Stimulated activated effector memory CD8-positive, alpha-beta T cell treated with anti-CD3 and anti-CD28 coated beads, Interleukin-12 subunit alpha, Interleukin-12 subunit beta, amount 100 ng/mL, for 72 hours (primary cell): ENCODE measurements at regions not wholly inside any gene's neighbourhood (a gene's known extent, or its start where the extent isn't known, plus 50 kb on each side); places are given as distances from the start of the nearest gene placed in this dataset.
"Not testable (repeated sequence)": the region's sequence is repeated elsewhere in the genome, so short reads cannot be mapped to it uniquely, and the experiment has no call there.

Experiments used
- ATAC-seq: fragments of 150-1000 bp; cut with Tn5 transposase; 2 replicates; pipeline ENCODE4 v1.10.0; 2021
- DNase-seq, 2 donors: peaks; one replicate each; pipeline ENCODE4 v3.0.0; 2021 to 2022; ENCODE audit warnings: low spot score in 2 of 2
- H3K27ac Mint-ChIP-seq: one replicate; pipeline ENCODE4 v1.8.0; 2022; ENCODE audit warnings: mild to moderate bottlenecking, mixed read lengths
- H3K36me3 Mint-ChIP-seq: one replicate; pipeline ENCODE4 v1.8.0; 2022; ENCODE audit warnings: mild to moderate bottlenecking, mixed read lengths
- H3K4me1 Mint-ChIP-seq: one replicate; pipeline ENCODE4 v1.8.0; 2022; ENCODE audit warnings: mixed read lengths
- H3K4me3 Mint-ChIP-seq: one replicate; pipeline ENCODE4 v1.8.0; 2022; ENCODE audit warnings: mild to moderate bottlenecking, mixed read lengths
- H3K9me3 Mint-ChIP-seq: one replicate; pipeline ENCODE4 v1.8.0; 2022; ENCODE audit warnings: mixed read lengths

DNA sequence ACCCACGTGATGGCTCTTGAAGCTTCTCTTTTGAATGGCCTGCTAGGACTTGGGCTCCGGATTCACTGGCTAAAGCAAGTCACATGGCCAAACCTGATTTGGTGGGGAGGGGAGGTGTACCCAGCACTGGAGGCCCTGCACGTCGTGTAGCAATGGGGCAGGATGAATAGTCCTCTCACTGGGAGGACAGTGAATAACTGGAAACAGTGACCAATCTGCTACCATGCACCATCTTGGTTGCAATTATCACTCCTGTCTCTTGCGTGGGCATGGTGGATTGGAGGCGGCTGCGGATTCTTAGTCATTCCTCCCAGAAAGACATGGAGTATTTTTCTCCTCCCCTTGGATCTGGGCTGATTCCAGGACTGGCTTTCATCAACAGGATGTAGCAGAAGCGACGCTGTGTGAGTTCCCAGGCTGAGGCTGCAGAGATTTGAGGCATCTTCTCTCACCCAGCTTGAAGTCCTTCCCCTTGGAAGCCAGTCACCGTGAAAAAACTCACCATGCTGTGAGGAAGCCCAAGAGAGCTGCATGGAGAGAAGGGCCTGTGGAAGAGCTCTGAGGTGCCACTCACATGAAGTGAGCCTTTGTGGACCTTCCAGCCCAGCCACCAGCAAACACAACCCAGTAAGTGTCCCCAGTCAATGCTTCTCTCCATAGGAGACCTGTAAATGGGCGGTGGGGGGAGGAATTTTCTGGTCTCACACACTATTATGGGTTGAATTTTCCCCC is 70.4 kb downstream of the IGLL1 start:
- no peak for ATAC-seq
- H3K9me3 Mint-ChIP-seq, result no peaks in the 10 kb centered on the region
- no peaks in the 10 kb centered on the region for H3K36me3 Mint-ChIP-seq
- H3K4me1 Mint-ChIP-seq, result no peaks in the 10 kb centered on the region
- no peak overlapping the region for H3K27ac Mint-ChIP-seq
- H3K4me3 Mint-ChIP-seq, result no peak overlapping the region
- DNase-seq, result no peak

GRCh38 chr22:23504516-23504915 is 75.6 kb downstream of the IGLL1 start:
- H3K36me3 Mint-ChIP-seq, result no peaks in the 10 kb centered on the region
- H3K4me3 Mint-ChIP-seq, result no peak overlapping the region
- H3K4me1 Mint-ChIP-seq, result peaks cover 6% of the 10 kb centered on the region
- no peaks in the 10 kb centered on the region for H3K9me3 Mint-ChIP-seq
- no peak overlapping the region for H3K27ac Mint-ChIP-seq
- no peak for DNase-seq
- no peak for ATAC-seq

DNA sequence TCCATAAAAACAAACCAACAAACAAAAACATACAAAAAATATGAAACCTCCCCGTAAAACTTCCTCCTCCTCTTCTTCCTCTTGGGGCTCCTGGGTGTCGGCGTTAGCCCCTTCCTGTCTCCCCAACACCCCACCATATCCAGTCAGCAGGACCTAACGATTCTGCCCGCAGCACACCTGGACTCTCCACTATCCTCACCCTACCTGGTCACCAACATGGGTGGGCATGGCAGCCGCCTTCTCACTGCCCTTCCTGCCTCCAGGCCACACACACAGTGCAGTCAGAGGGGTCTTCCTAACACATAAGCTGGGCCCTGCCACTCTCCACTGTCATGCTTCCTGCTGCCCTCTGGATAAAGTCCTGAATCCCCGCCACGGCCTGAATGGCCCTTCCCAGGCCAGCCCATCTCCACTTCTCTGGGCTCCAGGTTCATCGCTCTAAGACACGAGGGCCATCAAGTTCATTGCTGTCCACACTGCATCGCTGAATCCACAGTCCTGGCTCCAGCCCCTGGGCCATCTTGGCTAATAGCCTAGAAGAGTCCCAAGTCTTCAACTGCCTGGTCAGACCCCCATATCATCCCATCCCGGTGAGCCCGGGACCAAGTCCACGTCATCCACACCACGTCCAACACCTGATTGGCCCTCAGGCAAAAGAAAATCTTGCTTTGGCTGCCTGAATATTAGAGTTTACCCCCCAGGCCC is 76.2 kb downstream of the IGLL1 start:
- H3K27ac Mint-ChIP-seq, result no peak overlapping the region
- DNase-seq, result no peak
- H3K36me3 Mint-ChIP-seq, result no peaks in the 10 kb centered on the region
- no peaks in the 10 kb centered on the region for H3K9me3 Mint-ChIP-seq
- peaks cover 6% of the 10 kb centered on the region for H3K4me1 Mint-ChIP-seq
- no peak overlapping the region for H3K4me3 Mint-ChIP-seq
- no peak for ATAC-seq

DNA sequence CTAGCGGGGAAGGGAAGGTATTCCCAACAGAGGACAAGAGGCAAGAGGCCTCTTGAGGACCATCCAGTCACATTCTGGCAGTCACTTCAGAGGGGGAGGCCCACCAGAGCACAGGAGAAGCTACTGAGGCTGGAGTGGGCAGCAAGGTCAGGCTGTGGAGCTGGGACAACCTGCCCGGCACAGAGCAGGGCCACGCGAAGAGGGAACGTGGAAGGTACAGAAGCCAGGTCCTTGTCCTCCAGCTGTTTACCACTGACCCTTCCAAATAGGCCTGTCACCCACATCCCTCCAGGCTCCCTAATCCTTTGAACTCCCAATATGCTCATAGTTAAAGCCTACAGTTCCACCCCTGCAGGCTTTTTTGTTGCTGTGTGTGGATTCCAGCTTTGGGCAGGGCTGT is 76.9 kb downstream of the IGLL1 start:
- Mint-ChIP-seq H3K36me3 (no peaks in the 10 kb centered on the region), H3K9me3 (no peaks in the 10 kb centered on the region), H3K4me1 (peaks cover 6% of the 10 kb centered on the region), H3K4me3 (no peak overlapping the region), H3K27ac (no peak overlapping the region)
- no peak for DNase-seq
- ATAC-seq, result no peak

- Mint-ChIP-seq H3K4me1 (peaks cover 6% of the 10 kb centered on the region), H3K9me3 (no peaks in the 10 kb centered on the region), H3K4me3 (no peak overlapping the region), H3K27ac (no peak overlapping the region), H3K36me3 (no peaks in the 10 kb centered on the region)
- ATAC-seq (no peak), DNase-seq (no peak)
These were observed 78.4 kb downstream of the IGLL1 start for GRCh38 chr22:23501708-23502107.

GRCh38 chr22:23501261-23501619 is 78.8 kb downstream of the IGLL1 start:
- H3K9me3 Mint-ChIP-seq, result no peaks in the 10 kb centered on the region
- H3K27ac Mint-ChIP-seq, result no peak overlapping the region
- H3K36me3 Mint-ChIP-seq, result no peaks in the 10 kb centered on the region
- no peak overlapping the region for H3K4me3 Mint-ChIP-seq
- peaks cover 9% of the 10 kb centered on the region for H3K4me1 Mint-ChIP-seq
- ATAC-seq (no peak), DNase-seq (no peak)

DNA sequence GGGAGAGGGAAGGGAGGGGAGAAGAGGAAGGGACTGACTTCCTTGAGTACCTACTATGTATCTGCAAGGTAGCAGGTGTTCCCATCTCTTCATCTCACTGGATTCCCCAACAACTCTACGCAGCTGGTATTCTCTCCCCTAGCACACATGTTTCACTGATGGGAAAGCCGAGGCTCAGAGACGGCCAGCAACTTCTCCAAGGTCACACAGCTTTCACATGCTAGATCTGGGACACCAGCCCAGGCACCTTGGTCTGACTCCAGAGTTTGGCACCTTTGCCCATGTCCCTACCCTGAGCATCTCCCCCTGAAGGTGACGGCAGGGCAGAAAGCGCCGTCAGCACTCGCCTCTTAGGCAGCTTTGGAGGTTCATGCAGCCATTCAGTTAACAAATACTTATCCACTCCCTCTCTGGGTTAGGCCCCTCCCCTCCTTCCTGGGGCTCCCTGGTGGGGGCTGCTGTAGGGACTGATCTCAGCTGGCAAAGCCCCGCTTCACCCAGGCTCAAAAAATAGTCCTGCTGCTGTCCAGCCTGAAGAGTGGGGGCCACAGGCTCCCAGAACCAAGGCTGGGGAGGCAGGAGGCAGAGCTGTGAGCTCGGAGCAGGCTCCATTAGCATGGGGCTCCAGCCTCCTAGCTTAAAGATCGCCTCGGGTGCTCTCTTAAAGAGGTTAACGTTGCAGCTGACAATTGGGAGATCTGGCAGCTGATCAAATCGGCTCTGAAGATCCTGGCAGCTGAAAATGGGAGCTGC is 79.4 kb downstream of the IGLL1 start:
- H3K27ac Mint-ChIP-seq, result no peak overlapping the region
- peaks cover 14% of the 10 kb centered on the region for H3K4me1 Mint-ChIP-seq
- H3K9me3 Mint-ChIP-seq, result no peaks in the 10 kb centered on the region
- H3K4me3 Mint-ChIP-seq, result no peak overlapping the region
- ATAC-seq (no peak), DNase-seq (no peak)
- H3K36me3 Mint-ChIP-seq, result no peaks in the 10 kb centered on the region

DNA sequence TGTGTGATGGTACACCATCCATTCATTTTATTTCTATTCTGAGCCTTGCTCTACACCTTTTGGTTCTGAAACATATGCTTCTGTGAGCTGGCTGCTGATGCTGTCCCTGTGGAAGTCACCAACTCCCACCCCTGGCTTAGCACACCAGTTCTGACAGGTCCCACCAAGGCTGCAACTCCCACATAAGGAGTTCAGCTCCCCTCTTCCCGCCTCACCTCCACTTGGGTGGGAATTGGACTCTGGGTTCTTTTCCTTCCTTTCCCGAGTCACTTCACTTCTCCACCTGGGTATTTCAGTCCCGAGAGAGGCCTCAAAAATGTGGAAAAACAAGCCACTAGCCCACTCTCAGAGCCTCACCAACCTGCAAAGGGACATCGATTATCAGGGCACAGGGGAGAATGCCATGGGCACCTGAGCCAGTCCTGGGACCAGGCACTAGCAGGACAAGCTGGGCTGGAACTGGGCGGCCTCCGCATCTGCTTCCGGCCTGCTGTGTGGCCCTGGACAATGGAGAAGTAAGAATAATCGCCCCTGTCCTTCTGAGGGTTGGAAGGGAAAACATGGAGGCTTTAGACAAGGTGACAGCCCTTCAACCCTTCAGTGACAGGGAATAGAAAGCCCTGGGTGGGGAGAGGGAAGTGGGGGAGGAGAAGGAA is 80.1 kb downstream of the IGLL1 start:
- ATAC-seq (no peak), DNase-seq (no peak)
- Mint-ChIP-seq H3K27ac (no peak overlapping the region), H3K4me3 (no peak overlapping the region), H3K4me1 (peaks cover 15% of the 10 kb centered on the region), H3K9me3 (no peaks in the 10 kb centered on the region), H3K36me3 (no peaks in the 10 kb centered on the region)

- Mint-ChIP-seq H3K4me1 (peaks cover 15% of the 10 kb centered on the region), H3K9me3 (no peaks in the 10 kb centered on the region), H3K4me3 (no peak overlapping the region), H3K27ac (no peak overlapping the region), H3K36me3 (no peaks in the 10 kb centered on the region)
- no peak for DNase-seq
- no peak for ATAC-seq
These were observed 81.0 kb downstream of the IGLL1 start for GRCh38 chr22:23498811-23499798.

- ATAC-seq, DNase-seq, H3K4me3 Mint-ChIP-seq, H3K9me3 Mint-ChIP-seq, H3K27ac Mint-ChIP-seq, H3K4me1 Mint-ChIP-seq, H3K36me3 Mint-ChIP-seq: not testable (repeated sequence)
These were observed 82.2 kb downstream of the IGLL1 start for GRCh38 chr22:23497889-23498288.

- no peak for DNase-seq
- H3K27ac Mint-ChIP-seq, result no peak overlapping the region
- peaks cover 8% of the 10 kb centered on the region for H3K4me1 Mint-ChIP-seq
These were observed 82.8 kb downstream of the IGLL1 start for GRCh38 chr22:23497016-23497885.

GRCh38 chr22:23496445-23496833 is 83.7 kb downstream of the IGLL1 start:
- Mint-ChIP-seq H3K36me3 (no peaks in the 10 kb centered on the region), H3K4me3 (no peak overlapping the region)

More at GRCh38 chr22:23497016-23497885, 82.8 kb downstream of the IGLL1 start:
- no peak overlapping the region for H3K4me3 Mint-ChIP-seq
- H3K9me3 Mint-ChIP-seq, result no peaks in the 10 kb centered on the region
- no peaks in the 10 kb centered on the region for H3K36me3 Mint-ChIP-seq
- ATAC-seq, result peak; percentile 17

DNA sequence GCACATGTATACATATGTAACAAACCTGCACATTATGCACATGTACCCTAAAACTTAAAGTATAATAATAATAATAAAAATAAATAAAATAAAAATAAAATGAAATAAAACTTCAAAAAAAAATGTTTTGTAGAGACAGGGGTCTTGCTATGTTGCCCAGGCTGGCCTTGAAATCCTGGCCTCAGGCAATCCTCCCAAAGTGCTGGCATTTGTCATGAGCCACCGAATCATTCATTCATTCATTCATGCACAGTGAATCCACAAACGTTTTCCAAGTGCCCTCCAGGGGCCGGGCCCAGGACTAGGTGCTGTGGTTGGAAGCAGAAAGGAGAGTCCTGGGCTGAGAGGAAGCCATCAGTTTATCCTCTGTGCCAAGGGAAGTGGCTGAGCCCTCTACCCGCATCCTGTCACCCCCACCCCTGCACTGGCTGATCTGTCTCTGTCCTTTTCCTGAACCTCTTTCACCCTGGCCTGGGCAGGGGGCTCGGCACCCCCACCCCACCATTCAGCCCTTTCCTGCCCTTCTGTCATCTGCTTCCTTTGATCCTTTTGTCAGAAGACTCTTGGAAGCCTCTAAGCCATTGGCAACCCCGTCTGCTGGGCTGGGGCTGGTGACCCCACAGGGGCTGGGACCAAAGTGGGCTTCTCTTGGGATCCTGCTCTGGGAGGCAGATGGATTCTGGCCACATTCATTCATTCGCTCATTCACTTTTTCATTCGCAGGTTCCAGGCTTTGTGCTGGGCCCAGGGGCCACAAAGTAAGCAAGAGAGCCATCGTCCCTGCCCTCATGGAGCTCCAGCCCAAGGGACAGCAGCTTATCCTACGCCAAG is 84.3 kb downstream of the IGLL1 start:
- Mint-ChIP-seq H3K36me3 (no peaks in the 10 kb centered on the region), H3K4me3 (no peak overlapping the region), H3K9me3 (no peaks in the 10 kb centered on the region), H3K4me1 (peaks cover 8% of the 10 kb centered on the region), H3K27ac (peak overlapping the region; percentile 20)
- DNase-seq (no peak), ATAC-seq (no peak)

More at GRCh38 chr22:23496445-23496833, 83.7 kb downstream of the IGLL1 start:
- peaks cover 8% of the 10 kb centered on the region for H3K4me1 Mint-ChIP-seq
- ATAC-seq (no peak), DNase-seq (no peak)
- no peaks in the 10 kb centered on the region for H3K9me3 Mint-ChIP-seq
- H3K27ac Mint-ChIP-seq, result peak overlapping the region; percentile 20
